MCF 10A (cell line): ENCODE measurements at regions not wholly inside any gene's neighbourhood (a gene's known extent, or its start where the extent isn't known, plus 50 kb on each side); places are given as distances from the start of the nearest gene placed in this dataset.

Source experiments
- BruUV-seq: library from RNA; stranded (reverse); fragments of 400-500 nt; replicated peaks from 2 replicates; lab custom pipeline; 2021; lab: Mats Ljungman, UMichigan
- CTCF ChIA-PET: fragments of 300-600 bp; sonication (Branson Sonifier 250); formaldehyde crosslinking; extraction: SDS; loops from one replicate; lab custom pipeline; 2021; ENCODE audit warnings: antibody characterized with exemption, inconsistent platforms; lab: Yijun Ruan, JAX
- POLR2A ChIA-PET: fragments of 300-600, 350-650 bp; sonication (Branson Sonifier 250); formaldehyde crosslinking; extraction: SDS; loops from one replicate; lab custom pipeline; 2020; ENCODE audit warnings: antibody characterized with exemption, inconsistent platforms; lab: Yijun Ruan, JAX
- DNase-seq: peaks from one replicate; pipeline ENCODE4 v3.0.0-alpha.2; 2018; ENCODE audit not compliant: unreplicated experiment
- H3K27ac Mint-ChIP-seq: one replicate; pipeline ENCODE4 v1.8.0; 2022; ENCODE audit warnings: mild to moderate bottlenecking, low read depth, mixed read lengths; ENCODE audit not compliant: unreplicated experiment
- H3K27me3 Mint-ChIP-seq: one replicate; pipeline ENCODE4 v1.8.0; 2022; ENCODE audit warnings: mixed read lengths; ENCODE audit not compliant: insufficient read depth, unreplicated experiment
- H3K36me3 Mint-ChIP-seq: one replicate; pipeline ENCODE4 v1.8.0; 2022; ENCODE audit warnings: mild to moderate bottlenecking, moderate library complexity, mixed read lengths; ENCODE audit not compliant: insufficient read depth, unreplicated experiment
- H3K4me1 Mint-ChIP-seq: one replicate; pipeline ENCODE4 v1.8.0; 2022; ENCODE audit warnings: mixed read lengths; ENCODE audit not compliant: insufficient read depth, unreplicated experiment
- H3K4me3 Mint-ChIP-seq: one replicate; pipeline ENCODE4 v1.8.0; 2022; ENCODE audit warnings: mild to moderate bottlenecking, moderate library complexity, mixed read lengths; ENCODE audit not compliant: unreplicated experiment
- H3K9me3 Mint-ChIP-seq: one replicate; pipeline ENCODE4 v1.8.0; 2022; ENCODE audit warnings: mixed read lengths; ENCODE audit not compliant: unreplicated experiment
- intact Hi-C: fragments of 100-400 bp; cut with micrococcal nuclease; formaldehyde crosslinking; loops from 2 replicates; pipeline ENCODE4 v1.14.1; 2022
- TF ChIP-seq, protein P1 (sequence below): fragments of 200-600 bp; IDR thresholded peaks from one replicate; pipeline ENCODE4 v1.8.0; 2022; ENCODE audit warnings: antibody characterized with exemption, mild to moderate bottlenecking; ENCODE audit not compliant: unreplicated experiment

DNA sequence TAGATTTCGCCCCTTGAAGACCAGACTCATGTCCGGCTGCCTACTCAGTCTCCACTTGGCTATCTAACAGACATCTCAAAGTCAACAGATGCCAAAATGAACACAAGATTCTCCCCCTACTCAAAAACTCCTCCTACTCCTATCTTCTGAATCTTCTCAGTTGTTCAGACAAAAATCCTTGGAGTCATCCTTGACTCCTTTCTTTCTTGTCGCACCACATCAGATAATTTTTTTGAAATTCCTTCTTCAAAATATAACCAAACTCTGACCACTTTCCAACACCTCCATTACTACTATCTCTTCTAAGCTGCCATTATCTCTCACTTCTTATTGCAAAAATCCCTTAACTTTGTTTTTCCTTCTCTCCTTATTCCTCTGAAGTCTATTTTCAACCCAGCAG is 141.9 kb upstream of the SLC7A14 start:
- Mint-ChIP-seq H3K36me3 (no peaks in the 10 kb centered on the region), H3K9me3 (no peaks in the 10 kb centered on the region), H3K27ac (no peak overlapping the region), H3K27me3 (no peaks in the 10 kb centered on the region), H3K4me1 (peaks cover 11% of the 10 kb centered on the region), H3K4me3 (no peak overlapping the region)
- no TSS peak for BruUV-seq
- ChIA-PET POLR2A (interaction anchor here (0.7 kb wide), 1 partner anchor 1410 kb away, joined by 3 read pairs; no protein-coding TSS in a partner anchor), CTCF (interaction anchor here (0.5 to 0.6 kb wide), 3 partner anchors 85 to 1949 kb away, joined by 3 to 4 read pairs (median 3); no protein-coding TSS in a partner anchor)
- intact Hi-C loops: loop anchor here (2.0 to 5.0 kb wide), 2 partner anchors 19 to 35 kb away; no protein-coding TSS in a partner anchor
- TF ChIP-seq, protein P1, sequence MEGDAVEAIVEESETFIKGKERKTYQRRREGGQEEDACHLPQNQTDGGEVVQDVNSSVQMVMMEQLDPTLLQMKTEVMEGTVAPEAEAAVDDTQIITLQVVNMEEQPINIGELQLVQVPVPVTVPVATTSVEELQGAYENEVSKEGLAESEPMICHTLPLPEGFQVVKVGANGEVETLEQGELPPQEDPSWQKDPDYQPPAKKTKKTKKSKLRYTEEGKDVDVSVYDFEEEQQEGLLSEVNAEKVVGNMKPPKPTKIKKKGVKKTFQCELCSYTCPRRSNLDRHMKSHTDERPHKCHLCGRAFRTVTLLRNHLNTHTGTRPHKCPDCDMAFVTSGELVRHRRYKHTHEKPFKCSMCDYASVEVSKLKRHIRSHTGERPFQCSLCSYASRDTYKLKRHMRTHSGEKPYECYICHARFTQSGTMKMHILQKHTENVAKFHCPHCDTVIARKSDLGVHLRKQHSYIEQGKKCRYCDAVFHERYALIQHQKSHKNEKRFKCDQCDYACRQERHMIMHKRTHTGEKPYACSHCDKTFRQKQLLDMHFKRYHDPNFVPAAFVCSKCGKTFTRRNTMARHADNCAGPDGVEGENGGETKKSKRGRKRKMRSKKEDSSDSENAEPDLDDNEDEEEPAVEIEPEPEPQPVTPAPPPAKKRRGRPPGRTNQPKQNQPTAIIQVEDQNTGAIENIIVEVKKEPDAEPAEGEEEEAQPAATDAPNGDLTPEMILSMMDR: no peak
- DNase-seq: no peak

DNA sequence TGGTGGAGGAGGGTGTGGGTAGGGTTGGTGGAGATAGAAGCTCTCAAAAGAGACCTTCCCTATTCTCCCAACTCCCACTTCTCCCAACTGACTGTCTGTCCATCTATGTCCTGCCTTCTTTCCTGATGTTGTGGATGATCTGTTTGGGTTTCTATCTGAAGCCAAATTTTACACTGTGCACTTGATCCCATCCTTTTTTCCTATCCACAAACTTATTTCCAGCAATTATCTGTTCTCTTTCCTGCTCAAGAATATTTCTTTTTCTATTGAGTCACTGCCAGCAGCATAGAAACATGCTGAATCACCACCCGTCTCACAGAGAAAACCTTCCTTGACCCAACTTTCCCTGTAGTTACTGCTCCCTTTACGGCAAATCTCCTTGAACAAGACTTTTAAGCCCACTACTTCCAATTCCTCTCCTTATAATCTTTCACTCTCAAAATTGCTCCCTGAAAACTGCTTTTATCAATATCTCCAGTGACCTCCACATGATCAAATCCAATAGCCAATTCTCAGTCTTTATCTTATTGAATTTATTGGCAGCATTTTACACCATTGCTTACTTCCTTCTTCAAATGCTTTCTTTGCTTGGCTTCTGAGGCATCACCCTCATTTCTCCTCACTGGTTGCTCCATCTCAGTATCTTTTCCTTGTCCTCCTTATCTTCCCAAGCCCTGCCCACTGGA is 141.2 kb upstream of the SLC7A14 start:
- H3K4me1 Mint-ChIP-seq: peaks cover 11% of the 10 kb centered on the region
- no peaks in the 10 kb centered on the region for H3K27me3 Mint-ChIP-seq
- DNase-seq: peak; percentile 75
- ChIA-PET CTCF (interaction anchor here (0.6 to 3.6 kb wide), 9 partner anchors 8 to 1950 kb away, joined by 3 to 32 read pairs (median 3); no protein-coding TSS in a partner anchor), POLR2A (interaction anchor here (0.7 to 1.2 kb wide), 2 partner anchors 13 to 1411 kb away, joined by 3 read pairs; no protein-coding TSS in a partner anchor)
- no peak overlapping the region for H3K4me3 Mint-ChIP-seq
- TSS peak; percentile 92 for BruUV-seq
- intact Hi-C loops: loop anchor here (1.0 to 5.0 kb wide), 3 partner anchors 18 to 82 kb away; no protein-coding TSS in a partner anchor
- H3K9me3 Mint-ChIP-seq: no peaks in the 10 kb centered on the region
- no peak overlapping the region for H3K27ac Mint-ChIP-seq
- TF ChIP-seq, protein P1: no peak
- no peaks in the 10 kb centered on the region for H3K36me3 Mint-ChIP-seq

GRCh38 chr3:170725285-170725731 is 139.4 kb upstream of the SLC7A14 start:
- Mint-ChIP-seq H3K4me3 (no peak overlapping the region), H3K9me3 (no peaks in the 10 kb centered on the region), H3K36me3 (no peaks in the 10 kb centered on the region), H3K27me3 (no peaks in the 10 kb centered on the region), H3K4me1 (peaks cover 17% of the 10 kb centered on the region), H3K27ac (no peak overlapping the region)
- BruUV-seq: no TSS peak
- DNase-seq: peak; percentile 35
- ChIA-PET CTCF (interaction anchor here (1.0 to 3.6 kb wide), 4 partner anchors 10 to 117 kb away, joined by 4 to 32 read pairs (median 6); no protein-coding TSS in a partner anchor), POLR2A (interaction anchor here (0.9 to 1.5 kb wide), 5 partner anchors 13 to 207 kb away, joined by 3 to 4 read pairs (median 3); no protein-coding TSS in a partner anchor)
- intact Hi-C loops: loop anchor here (5.0 kb wide), 1 partner anchor 33 kb away; no protein-coding TSS in a partner anchor
- TF ChIP-seq, protein P1: no peak
